HL-60 (cell line): ENCODE measurements at regions not wholly inside any gene's neighbourhood (a gene's known extent, or its start where the extent isn't known, plus 50 kb on each side); places are given as distances from the start of the nearest gene placed in this dataset.
A peak's percentile ranks its signal among the peaks of the same experiment; 100 is the strongest.

Experiments used
- GABPA ChIP-seq: IDR thresholded peaks from 2 replicates; pipeline ENCODE4 v1.6.1; 2012; ENCODE audit warnings: low read depth
- POLR2AphosphoS5 ChIP-seq: IDR thresholded peaks from 2 replicates; pipeline ENCODE4 v1.6.1; 2012; ENCODE audit warnings: low read depth
- TF ChIP-seq, protein P1 (sequence below): IDR thresholded peaks from one replicate; pipeline ENCODE4 v1.5.1; 2011; ENCODE audit warnings: low read length, control low read depth, inconsistent platforms; ENCODE audit not compliant: insufficient read depth

DNA sequence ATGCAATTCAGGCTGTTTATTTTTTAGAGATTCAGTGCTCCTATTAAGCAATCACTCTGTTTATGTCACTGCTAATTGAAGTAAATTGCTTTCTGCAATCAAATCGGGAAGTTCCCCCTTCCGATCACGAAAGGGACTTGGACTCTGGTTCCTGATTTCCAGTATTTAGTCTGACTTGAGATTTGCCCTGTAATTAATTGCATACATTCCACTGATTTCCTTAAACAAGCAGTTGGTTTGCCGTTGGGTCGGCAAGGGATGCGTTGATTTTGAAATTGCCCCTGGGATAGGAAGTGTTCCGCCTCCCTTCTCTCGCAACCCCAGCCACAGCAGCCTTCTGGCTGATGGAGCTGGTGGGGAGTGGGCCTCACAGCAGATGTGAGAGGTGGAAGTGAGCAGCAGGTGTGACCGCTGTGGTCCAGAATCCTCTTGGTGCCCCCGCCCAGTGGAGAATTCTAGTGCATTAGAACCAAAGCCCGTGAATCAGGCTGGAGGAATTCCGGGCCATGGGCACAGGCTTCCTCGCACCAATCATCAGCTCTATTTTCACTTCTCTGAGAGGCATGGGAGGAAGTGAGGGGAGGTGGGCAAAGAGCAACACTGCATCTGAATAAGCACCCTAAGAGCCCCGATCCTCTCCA is 102.5 kb downstream of the SPRY4 start:
- TF ChIP-seq, protein P1, sequence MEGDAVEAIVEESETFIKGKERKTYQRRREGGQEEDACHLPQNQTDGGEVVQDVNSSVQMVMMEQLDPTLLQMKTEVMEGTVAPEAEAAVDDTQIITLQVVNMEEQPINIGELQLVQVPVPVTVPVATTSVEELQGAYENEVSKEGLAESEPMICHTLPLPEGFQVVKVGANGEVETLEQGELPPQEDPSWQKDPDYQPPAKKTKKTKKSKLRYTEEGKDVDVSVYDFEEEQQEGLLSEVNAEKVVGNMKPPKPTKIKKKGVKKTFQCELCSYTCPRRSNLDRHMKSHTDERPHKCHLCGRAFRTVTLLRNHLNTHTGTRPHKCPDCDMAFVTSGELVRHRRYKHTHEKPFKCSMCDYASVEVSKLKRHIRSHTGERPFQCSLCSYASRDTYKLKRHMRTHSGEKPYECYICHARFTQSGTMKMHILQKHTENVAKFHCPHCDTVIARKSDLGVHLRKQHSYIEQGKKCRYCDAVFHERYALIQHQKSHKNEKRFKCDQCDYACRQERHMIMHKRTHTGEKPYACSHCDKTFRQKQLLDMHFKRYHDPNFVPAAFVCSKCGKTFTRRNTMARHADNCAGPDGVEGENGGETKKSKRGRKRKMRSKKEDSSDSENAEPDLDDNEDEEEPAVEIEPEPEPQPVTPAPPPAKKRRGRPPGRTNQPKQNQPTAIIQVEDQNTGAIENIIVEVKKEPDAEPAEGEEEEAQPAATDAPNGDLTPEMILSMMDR, result no peak
- TF ChIP-seq POLR2AphosphoS5 (0 out of 2 replicates have a peak, but pooled peaks have one; percentile 19), GABPA (no peak)
